ENCODE measurements at regions not wholly inside any gene's neighbourhood (a gene's known extent, or its start where the extent isn't known, plus 50 kb on each side); places are given as distances from the start of the nearest gene placed in this dataset.

DNA sequence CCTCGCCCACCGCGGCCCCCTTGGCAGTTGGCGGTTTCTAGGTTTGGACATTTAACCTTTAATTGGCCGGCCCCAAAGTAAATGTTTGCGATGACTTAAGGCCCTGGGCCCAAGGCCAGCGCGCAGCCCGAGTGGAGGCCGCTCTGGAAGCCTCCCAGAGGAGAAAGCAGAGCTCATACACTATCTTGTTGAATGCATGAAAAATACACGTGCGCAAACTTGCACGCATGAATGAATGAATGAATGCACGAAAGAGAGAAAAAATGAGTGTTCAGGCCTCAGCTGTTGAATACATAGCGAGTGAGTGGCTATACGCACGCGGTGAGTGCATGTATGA, 279.3 kb upstream of the USP9Y start:
- DNase-seq (no peak), ATAC-seq (ENCODE audit: insufficient read depth, low read depth) (no peak)
- TF ChIP-seq, protein P1, sequence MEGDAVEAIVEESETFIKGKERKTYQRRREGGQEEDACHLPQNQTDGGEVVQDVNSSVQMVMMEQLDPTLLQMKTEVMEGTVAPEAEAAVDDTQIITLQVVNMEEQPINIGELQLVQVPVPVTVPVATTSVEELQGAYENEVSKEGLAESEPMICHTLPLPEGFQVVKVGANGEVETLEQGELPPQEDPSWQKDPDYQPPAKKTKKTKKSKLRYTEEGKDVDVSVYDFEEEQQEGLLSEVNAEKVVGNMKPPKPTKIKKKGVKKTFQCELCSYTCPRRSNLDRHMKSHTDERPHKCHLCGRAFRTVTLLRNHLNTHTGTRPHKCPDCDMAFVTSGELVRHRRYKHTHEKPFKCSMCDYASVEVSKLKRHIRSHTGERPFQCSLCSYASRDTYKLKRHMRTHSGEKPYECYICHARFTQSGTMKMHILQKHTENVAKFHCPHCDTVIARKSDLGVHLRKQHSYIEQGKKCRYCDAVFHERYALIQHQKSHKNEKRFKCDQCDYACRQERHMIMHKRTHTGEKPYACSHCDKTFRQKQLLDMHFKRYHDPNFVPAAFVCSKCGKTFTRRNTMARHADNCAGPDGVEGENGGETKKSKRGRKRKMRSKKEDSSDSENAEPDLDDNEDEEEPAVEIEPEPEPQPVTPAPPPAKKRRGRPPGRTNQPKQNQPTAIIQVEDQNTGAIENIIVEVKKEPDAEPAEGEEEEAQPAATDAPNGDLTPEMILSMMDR (IDR thresholded peaks at IDR 0.05; ENCODE audit: borderline replicate concordance, extremely low read depth, low read length, poor library complexity, severe bottlenecking): no peak
- no peak for TF ChIP-seq EZH2 (IDR thresholded peaks at IDR 0.05; ENCODE audit: borderline replicate concordance, low read depth, low read length, severe bottlenecking)
- H3K9ac ChIP-seq (ENCODE audit: low read depth, low read length): no peak overlapping the region
- H3K79me2 ChIP-seq (ENCODE audit: insufficient read depth, low read length): no peaks in the 10 kb centered on the region
- H3K4me3 ChIP-seq (ENCODE audit: low read depth in 1 of 2, low read length in 2 of 2): no peak overlapping the region
- H3K36me3 ChIP-seq (ENCODE audit: insufficient read depth, low read length): no peaks in the 10 kb centered on the region
- H3K4me2 ChIP-seq (ENCODE audit: insufficient read depth, low read length): no peak overlapping the region
- no peaks in the 10 kb centered on the region for H3K27me3 ChIP-seq (ENCODE audit: insufficient read depth, low read length, poor library complexity)
- H3K27ac ChIP-seq (ENCODE audit: low read length): no peak overlapping the region
- no peak overlapping the region for H2AFZ ChIP-seq (ENCODE audit: low read depth, low read length)
- no peaks in the 10 kb centered on the region for H3K9me3 ChIP-seq (ENCODE audit: insufficient read depth, low read length, severe bottlenecking)
- H3K4me1 ChIP-seq (ENCODE audit: insufficient read depth, low read length): no peaks in the 10 kb centered on the region
- no peaks in the 10 kb centered on the region for H4K20me1 ChIP-seq (ENCODE audit: insufficient read depth, low read length)

DNA sequence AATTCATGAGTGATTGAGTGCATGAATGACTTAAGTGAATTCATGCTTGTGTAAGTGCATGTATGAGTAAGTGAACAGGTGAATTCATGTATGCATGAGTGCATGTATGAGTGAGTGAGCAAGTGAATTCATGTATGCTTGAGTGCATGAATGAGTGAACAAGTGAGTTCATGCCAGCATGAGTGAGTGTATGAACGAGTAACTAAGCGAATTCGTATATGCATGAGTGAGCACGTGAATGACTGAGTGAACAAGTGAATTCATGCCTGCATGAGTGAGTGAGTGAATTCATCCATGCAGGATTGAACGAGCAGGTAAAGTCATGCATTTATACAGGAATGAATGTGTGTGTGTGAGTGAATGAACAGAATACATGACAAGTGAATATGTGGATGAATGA, 278.5 kb upstream of the USP9Y start:
- no peak for ATAC-seq (ENCODE audit: insufficient read depth, low read depth)
- Histone ChIP-seq H3K27me3 (ENCODE audit: insufficient read depth, low read length, poor library complexity) (no peaks in the 10 kb centered on the region), H2AFZ (ENCODE audit: low read depth, low read length) (no peak overlapping the region), H3K27ac (ENCODE audit: low read length) (no peak overlapping the region), H3K4me2 (ENCODE audit: insufficient read depth, low read length) (no peak overlapping the region), H3K9ac (ENCODE audit: low read depth, low read length) (no peak overlapping the region), H4K20me1 (ENCODE audit: insufficient read depth, low read length) (no peaks in the 10 kb centered on the region), H3K36me3 (ENCODE audit: insufficient read depth, low read length) (no peaks in the 10 kb centered on the region), H3K9me3 (ENCODE audit: insufficient read depth, low read length, severe bottlenecking) (no peaks in the 10 kb centered on the region), H3K4me1 (ENCODE audit: insufficient read depth, low read length) (no peaks in the 10 kb centered on the region), H3K79me2 (ENCODE audit: insufficient read depth, low read length) (no peaks in the 10 kb centered on the region), H3K4me3 (ENCODE audit: low read depth in 1 of 2, low read length in 2 of 2) (no peak overlapping the region)
- no peak for DNase-seq
- no peak for TF ChIP-seq EZH2 (IDR thresholded peaks at IDR 0.05; ENCODE audit: borderline replicate concordance, low read depth, low read length, severe bottlenecking)
- TF ChIP-seq, protein P1 (IDR thresholded peaks at IDR 0.05; ENCODE audit: borderline replicate concordance, extremely low read depth, low read length, poor library complexity, severe bottlenecking): no peak

DNA sequence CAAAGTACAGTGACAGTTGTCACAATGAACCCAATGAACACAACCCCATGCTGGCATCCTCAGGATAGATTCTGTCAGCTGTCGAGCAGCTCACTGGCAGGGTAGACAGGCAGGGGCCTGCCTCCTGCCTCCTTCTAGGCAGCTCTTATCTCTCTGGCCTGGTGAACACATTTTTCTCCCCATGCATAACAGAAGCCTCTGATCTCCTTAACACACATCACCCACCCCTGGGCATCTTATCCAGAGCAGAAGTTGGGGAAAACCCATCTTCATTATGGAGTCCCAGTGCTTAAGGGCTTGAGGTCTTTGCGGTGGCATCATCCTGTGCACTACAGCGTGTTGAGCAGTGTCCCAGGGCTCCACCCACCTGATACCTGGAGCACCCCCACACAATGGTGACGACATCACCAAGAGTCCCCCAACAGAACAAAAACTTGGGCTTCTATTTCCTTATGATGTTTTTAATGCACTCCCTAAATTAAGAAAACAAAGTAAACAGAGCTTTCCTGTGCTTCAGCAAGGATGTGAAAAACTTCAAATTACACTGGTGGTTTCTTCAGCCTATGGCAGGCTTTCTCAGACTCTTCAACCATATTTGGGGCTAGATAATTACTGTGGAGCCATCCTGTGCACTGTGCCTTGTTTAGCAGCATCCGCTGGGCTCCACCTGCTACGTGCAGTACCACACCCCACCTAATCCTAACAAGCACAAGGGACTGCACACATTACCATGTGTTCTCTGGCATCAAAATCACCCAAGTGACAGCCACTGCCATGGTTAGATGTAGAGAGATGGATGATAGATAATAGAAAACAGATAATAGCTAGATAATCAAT, 277.4 kb upstream of the USP9Y start:
- no peak for TF ChIP-seq EZH2 (IDR thresholded peaks at IDR 0.05; ENCODE audit: borderline replicate concordance, low read depth, low read length, severe bottlenecking)
- TF ChIP-seq, protein P1 (IDR thresholded peaks at IDR 0.05; ENCODE audit: borderline replicate concordance, extremely low read depth, low read length, poor library complexity, severe bottlenecking): no peak
- H3K4me1 ChIP-seq (ENCODE audit: insufficient read depth, low read length): no peaks in the 10 kb centered on the region
- no peaks in the 10 kb centered on the region for H3K79me2 ChIP-seq (ENCODE audit: insufficient read depth, low read length)
- H3K9me3 ChIP-seq (ENCODE audit: insufficient read depth, low read length, severe bottlenecking): no peaks in the 10 kb centered on the region
- H3K27ac ChIP-seq (ENCODE audit: low read length): no peak overlapping the region
- H3K27me3 ChIP-seq (ENCODE audit: insufficient read depth, low read length, poor library complexity): no peaks in the 10 kb centered on the region
- no peaks in the 10 kb centered on the region for H3K36me3 ChIP-seq (ENCODE audit: insufficient read depth, low read length)
- DNase-seq: no peak
- ATAC-seq (ENCODE audit: insufficient read depth, low read depth): no peak
- no peak overlapping the region for H2AFZ ChIP-seq (ENCODE audit: low read depth, low read length)
- H3K4me3 ChIP-seq (ENCODE audit: low read depth in 1 of 2, low read length in 2 of 2): no peak overlapping the region
- no peaks in the 10 kb centered on the region for H4K20me1 ChIP-seq (ENCODE audit: insufficient read depth, low read length)
- H3K4me2 ChIP-seq (ENCODE audit: insufficient read depth, low read length): no peak overlapping the region
- no peak overlapping the region for H3K9ac ChIP-seq (ENCODE audit: low read depth, low read length)
